ENCODE measurements at regions not wholly inside any gene's neighbourhood (a gene's known extent, or its start where the extent isn't known, plus 50 kb on each side); places are given as distances from the start of the nearest gene placed in this dataset.
"Not testable (repeated sequence)": the region's sequence is repeated elsewhere in the genome, so short reads cannot be mapped to it uniquely, and the experiment has no call there.

DNA sequence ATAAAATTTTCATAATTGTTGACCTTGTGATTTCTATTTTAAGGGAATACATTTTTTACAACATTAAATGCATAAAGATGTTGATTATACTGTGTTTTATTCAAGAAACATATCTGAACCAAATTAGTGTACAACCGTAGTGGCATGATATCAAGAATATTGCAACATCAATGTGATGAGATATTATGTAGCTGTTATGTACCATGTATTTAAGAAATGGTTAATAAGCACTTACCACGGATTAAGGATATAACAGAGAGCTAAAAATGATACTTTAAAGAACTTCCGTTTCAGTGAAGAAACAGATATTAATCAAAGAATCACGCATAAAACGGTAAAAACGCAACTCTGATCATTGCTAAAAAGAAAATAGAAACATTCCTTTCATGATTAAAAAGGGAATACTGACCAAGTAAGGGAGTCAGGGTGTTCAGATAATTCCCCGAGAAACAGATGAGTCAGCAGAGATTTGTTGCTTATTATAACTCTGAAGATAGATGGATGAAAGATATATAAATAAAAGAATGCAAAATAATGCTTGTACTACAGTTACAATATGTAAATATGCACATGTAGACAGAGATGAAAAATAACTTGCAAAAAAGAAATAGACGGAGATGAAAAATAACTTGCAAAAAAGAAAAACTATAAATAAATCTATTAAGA is 281.9 kb upstream of the MAF start:
- DNase-seq: no peak

DNA sequence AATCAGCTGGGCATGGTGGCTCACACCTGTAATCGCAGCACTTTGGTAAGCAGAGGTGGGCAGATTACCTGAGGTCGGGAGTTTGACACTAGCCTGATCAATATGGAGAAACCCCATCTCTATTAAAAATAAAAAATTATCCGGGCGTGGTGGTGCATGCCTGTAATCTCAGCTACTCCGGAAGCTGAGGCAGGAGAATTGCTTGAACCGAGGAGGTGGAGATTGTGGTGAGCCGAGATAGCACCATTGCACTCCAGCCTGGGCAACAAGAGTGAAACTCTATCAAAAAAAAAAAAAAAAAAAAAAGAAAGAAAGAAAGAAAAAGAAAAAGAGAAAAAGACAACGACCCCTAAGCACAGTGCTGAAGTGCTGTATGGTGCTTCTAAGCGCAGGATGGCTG is 280.6 kb upstream of the MAF start:
- DNase-seq: not testable (repeated sequence)

DNA sequence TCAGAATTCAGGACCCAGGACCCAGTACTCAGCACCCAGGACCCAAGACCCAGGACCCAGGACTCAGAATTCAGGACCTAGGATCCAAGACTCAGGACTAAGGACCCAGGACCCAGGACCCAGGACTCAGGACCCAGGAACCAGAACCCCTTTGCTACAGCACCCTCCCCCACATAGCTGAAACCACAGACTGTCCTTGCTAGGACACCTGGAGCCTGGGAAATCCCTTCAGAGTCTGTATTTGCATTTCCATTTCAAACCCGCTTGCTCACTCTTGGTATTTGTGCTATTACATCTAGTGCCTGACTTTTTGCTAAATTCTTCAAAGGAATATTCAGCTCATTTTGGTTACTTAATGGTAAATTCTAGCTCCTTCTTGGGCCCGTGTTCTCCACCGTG is 275.8 kb upstream of the MAF start:
- DNase-seq: no peak

DNA sequence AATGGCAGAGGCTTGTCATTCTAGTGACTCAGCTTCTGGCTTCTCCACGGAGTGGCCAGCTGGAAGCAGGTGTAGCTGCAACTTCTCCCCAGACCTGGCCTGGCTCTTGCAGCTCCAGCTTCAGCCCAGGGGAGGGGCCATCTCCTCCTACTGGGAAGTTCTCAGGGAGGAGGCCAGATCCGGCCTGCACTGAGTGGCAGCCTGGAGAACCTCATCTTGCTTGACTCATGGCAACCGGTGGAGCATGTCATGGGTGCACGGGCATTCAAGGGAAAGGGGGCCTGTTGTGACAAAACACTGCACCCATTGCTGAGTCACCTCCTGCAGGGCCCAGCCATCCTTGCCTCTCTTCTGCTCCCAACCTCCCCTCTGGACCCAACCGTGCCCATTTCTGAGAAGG is 273.9 kb upstream of the MAF start:
- DNase-seq: no peak

DNA sequence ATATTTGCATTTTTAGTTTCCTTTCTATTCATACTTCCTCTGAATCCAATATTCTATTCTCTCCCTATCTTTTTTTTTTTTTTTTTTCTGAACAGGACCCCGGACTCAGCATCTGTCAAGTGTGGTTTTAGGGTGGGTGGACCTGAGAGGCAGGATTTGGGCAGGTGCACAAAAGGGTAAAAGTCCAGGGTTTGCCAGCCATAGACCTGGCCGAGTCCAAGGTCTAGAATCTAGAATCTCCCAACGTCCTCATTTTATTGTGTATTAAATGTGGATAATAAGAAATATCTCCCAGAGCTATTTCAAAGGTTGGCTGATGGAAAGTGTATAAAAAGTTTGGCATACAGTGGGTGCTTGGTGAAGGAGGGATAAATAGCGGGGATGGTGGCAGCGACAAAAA is 273.3 kb upstream of the MAF start:
- no peak for DNase-seq

DNA sequence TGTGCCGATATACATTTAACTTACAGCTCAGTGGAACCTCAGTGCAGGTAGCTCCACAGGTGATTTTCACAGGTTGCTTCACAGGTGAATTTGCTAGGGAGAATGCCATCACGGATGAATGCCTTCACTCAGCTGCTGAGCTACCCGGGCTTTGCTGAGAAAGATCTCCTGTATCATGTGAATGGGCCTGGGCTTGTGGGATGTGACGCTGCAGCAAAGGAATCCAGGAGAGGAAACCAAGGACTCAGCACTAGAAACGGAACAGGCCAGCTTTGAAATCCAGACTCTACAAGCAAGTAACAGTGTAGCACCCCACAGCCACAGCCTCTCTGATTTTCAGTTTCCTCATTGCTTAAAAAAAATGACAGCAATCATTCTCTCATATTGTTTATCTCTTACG is 271.4 kb upstream of the MAF start:
- no peak for DNase-seq

DNA sequence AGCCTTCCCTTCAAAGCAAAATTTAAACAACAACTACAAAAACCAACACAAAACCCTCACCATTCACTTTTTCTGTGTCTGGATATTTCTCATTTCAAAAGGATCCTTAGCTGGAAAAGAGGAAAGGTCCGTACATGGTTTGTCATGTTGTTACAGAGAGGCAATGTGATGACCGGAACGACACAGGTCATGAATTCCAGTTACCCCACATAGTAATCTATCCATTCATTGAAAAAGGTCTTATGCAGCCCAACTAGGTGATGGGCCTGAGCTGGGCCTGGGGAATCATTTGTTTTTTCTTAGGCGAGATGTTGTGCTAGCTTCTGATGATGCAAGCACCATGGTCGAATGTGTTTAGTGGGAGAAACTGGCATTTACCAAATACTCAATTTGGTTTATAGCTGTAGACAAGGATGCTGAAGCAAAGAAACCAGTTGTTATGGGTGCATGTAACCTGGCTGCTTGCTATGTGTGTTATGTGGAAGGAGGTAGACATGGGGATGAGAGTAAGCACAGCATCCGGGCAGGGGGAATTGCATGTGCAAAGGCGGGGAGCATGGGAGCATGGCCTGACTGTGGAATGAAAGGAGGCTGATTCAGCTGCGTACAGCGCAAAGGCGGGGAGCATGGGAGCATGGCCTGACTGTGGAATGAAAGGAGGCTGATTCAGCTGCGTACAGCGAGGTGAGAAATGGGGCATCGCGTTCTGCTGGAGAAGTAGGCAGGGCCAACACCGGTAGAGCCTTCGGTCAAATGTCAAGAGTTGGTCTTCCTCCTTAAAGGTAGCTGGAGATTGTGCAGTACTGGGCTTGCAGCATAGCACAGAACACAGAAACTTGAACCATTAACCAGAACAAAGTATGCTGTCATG is 269.7 kb upstream of the MAF start:
- no peak for DNase-seq

DNA sequence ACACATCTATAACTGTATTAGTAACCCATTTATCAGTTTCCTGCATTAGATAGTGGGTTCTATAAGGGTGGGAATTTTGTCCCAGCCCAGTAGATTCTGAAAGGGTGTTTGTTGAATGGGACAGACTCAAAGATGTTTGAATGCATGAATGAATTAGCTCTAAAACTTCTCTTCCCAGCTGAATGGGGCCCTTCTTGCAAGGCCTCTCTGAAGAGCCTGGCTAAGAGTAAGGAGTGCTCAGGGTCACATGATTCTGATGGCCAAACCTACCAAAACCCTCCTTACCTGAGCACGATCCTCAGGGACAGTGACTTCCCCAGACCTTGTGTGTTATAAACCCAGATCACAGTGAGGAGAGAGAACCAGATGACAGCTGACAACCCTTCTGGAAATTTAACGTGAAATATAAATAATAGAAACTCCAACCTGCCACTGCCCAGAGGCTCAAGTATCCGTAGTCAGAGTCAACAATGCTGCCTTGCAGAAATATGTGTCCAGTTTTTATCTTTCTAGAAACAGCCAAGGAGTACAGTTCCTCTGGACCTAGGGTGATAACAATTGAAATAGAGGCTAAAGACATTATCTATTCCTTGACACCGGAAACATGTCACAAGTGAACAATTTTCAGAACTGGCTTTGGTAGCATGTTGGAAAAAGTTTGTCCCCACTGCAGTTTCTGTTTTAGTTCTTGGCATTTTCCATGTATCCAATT is 268.9 kb upstream of the MAF start:
- no peak for DNase-seq

DNA sequence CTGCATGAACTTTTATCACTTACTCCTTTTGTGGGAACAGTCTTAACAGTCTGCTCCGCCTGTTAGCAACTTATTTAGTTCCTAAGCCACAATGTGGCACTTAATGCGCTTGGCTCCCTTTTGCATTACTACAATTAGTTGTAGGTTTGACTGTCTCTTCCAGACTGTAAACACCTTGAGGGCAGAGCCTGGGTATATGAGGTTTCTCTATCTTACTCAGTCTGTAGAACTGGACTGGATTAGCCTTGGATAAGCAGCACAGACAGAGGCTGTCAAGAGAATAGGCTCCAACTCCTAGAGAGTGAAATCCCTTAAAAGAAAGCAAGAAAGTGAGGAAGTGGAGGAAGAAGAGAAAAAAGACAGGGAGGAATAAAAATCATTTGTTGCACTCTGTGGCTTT is 268.3 kb upstream of the MAF start:
- no peak for DNase-seq

DNA sequence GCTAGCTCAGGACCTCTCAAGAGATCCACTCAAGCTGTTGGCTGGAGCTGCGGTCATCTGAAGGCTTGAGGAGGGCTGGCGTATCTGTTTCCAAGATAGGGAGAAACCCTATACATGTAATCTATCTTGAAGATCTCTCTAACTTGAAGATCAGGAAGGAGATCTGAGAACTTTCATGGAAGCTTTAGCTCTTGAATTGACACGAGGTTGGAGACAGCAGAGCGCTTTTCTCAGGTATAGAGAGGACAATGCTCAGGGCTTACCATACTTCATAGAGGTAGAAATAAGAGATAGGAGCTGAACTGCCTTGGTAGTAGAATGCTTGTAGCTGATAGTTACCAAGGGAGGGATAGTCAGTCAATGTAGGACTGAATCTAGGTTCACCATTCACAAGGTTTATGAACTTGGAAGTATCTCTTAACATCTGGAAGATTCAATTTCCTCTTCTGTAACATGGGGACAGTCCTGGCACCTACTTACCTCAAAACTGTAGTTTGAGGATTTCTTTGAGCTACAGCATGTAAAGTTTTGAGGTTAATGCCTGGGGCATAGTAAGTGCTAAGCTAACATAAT is 267.0 kb upstream of the MAF start:
- no peak for DNase-seq

DNA sequence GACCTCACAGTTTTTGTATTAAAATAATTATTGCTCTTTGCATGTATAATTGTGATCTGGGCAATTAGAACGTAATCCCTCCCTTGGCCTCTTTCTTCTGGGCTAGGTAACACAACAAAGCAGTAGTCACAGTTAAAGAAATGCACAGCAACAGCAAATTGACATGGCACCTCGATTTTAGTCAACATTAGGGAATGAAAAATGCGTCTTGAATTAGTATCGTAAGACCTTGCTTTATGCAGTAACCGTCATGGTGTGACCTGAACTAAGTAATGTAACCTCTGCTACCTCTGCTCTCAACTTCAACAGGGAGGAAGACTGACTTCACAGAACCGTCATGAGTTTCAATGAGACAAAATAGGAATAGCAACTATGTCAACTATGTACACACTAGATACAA is 265.4 kb upstream of the MAF start:
- DNase-seq: no peak

DNA sequence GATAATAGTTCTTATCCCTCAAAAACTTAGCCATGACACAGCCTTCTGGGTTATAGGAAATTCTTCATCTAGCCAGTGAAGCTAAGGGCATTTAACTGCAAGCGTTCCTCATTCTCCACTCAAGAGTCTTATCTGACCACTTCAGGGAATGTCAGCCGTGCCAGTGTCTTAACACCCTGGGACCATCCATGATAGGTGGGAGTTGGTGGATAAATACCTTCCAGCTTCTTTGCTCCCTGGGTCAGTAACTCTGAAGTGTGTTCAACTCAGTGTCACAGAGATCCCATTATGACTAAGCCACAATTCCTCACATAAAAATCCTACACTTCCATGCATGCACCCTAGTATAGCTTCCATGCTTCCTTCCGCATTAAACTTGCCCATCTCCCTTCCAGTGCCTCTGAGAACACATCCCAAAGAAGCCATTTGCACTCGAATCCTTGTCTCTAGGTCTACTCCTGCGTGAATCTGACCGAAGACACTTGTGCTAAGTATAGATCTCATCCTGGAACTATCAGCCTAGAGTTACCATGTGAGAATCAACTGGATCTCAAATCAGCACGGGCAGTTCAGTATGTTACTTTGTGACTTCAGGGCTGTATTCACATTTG is 264.3 kb upstream of the MAF start:
- DNase-seq: no peak

DNA sequence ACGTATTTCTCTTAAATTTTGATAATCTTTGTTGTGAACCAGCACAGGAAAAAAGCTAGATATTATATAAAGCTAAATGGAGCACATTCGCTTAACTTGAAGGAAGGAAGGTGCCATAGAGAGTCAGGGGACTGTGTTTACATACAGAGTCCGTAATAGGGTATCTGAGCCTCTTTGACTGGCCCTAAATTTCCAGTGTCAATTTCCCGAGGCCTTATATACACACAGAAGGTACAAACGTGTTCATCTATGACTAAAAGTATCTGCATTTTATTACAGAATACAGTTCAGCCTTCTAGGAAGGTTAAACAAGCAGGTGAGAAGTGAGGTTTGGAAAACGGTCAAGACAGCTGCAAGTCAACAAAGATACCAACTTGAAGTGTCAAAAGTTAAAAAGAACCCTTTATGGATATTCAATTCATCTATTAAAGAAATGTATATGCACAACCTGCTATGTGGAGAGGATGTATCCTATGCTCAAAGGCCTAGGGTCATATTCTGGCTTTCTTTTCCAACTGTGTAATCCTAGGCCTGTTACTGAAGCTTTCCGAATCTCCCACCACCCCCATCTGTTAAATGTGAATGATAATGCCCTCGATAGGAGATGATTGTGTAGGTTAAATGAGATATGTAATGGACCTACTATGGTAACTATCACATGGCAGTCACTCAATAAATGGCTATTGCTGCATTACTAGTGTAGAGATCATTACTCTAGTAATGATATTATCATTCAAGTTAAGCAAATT is 263.7 kb upstream of the MAF start:
- DNase-seq: no peak

DNA sequence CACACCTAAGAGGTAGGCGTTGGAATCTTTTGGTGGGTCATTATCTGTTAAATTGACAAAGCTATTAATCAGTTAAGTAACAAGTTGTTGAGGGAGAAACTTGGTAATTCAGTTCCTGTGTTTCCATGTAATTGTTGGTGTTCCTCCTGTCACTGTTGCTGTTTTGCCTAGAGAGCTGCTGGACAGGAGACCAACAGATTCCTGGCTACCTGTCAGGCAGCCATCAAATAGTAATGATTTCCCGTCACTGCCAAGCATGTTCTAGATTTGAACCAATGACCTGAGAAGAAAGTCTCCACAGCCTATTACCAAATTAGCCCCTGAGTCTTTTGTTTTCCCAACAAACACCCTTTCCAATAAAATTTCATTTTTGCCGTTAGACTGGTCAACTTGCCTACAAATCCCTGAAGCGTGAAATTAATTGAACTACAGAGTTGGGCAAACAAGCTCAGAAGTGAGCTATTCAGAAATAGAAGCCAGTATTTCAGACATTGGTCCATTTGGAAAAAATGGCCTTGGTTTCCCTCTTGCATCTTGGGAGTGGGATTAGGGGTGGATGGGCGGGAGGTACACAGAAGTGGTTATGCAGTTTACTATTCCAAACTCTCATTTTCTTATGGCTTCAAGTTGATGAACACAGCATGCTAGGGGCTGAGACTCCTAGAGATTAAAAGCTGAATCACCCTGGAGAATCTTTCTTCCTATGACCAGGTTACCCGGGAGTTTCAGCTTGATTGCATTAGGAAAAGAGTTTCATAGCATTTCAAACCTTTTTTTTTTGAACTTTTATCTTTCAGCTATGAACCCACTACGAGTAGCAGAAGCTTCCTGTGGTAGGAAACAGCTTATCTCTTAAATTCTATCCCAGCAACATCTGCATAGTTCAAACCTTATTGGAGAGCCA is 262.8 kb upstream of the MAF start:
- DNase-seq: no peak

DNA sequence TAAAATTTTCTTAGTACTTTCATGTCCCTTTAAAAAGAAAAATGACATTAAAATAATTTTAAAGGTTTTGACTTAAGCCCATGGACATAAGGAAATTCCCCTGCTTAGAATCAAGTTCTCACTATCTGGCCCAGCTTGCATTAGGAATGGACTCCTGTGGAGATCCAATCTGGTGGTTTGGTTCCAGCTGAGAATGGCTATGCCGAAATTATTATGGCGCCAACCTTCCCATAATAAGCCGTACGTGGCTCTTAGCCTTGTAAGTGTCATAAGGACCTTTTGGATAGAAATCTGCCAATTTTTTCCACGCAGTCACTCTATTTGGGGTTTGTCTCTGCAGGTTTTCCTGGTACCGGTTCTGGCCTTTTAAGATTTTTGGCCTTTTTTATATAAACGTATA is 262.1 kb upstream of the MAF start:
- no peak for DNase-seq

DNA sequence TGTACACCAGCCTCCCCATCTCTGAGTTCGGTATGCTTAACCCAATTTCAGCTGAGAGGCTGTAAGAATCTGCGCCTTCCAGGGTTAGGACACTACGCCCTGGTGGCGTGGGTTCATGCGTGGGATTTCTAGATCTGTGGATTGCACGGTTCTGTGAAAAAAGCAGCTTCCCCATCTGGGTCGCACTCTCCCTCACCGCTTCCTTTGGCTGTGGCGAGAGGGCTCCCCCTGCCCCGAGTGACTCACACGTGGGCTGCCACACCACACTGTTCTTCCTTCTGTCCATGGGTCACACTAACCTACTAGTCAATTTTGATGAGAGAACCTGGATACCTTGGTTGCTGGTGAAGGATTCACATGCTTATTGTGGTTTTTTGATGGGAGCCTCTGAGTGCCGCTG is 256.0 kb upstream of the MAF start:
- DNase-seq: no peak

DNA sequence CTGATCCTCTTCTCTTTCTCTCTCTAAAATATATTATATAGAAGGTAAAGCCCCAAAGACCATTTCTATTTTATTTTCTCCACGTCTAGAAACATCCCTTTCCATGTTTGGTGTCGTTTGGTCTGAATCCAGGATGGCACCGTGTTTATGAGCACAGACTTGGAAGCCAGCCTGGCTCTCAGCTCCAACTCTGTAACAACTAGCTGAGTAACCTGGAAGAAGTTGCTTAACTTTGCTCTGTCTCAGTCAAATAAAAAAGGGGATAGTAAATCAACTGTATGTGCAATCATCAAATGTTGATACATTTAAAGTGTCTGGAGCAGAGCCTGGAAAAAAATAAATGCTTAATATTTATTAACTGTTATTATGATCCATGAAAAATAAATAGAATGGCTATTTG is 249.8 kb upstream of the MAF start:
- no peak for DNase-seq

DNA sequence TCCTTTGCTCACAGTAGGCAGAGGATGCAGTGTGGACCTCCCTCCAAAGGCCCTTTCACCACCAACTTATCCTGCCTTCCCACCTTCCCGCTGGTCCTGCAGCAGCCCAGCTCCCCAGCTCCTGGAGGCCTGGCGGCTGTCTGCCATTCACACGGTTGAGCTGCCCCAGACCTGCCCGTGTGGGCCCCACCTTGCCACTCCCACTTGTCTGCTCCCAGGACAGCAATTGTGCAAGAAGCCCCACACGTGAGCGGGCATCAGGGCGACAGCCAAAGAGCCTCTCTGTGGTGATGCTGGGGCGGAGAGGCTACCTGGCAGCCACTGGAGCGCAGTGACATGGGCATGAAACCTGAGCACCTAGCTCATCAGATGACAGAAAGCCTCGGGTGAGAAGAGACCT is 248.6 kb upstream of the MAF start:
- no peak for DNase-seq

DNA sequence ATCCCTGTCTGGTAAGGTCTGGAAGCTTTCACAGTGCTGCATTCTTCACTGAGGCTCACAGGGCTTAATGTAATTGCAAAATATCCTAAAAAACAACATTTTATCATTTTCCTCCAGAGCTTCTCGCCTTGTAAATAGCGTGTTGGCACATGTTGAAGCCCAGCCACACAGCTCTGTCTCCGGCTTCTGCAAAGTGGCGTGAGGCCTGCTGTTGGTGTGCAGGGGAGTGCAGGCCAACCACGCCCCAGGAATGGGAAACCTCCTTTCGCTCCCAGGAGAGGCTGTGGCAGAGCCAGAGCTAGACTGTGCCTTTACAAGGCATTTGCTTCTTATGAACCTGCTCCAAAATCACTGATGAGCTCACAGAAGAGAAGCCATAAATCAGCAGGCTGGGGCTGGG is 248.2 kb upstream of the MAF start:
- DNase-seq: no peak

DNA sequence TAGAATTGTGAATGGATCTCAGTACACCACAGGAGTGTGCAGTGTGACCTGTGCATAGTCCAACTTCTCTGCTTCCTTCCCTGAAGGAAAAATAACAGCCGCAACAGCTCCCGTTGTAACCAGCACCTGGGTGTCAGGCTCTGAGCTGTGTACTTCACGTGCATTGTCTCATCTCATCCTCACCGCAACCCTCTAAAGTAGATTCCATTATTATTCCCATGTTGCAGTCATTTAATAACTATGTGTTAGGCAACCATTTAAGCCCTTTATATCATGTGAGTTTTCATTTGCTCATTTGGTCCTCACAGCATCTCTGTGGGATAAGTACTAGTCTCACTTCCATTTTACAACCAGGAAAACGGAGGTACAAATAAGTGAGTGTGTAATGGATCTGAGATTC is 247.0 kb upstream of the MAF start:
- no peak for DNase-seq

DNA sequence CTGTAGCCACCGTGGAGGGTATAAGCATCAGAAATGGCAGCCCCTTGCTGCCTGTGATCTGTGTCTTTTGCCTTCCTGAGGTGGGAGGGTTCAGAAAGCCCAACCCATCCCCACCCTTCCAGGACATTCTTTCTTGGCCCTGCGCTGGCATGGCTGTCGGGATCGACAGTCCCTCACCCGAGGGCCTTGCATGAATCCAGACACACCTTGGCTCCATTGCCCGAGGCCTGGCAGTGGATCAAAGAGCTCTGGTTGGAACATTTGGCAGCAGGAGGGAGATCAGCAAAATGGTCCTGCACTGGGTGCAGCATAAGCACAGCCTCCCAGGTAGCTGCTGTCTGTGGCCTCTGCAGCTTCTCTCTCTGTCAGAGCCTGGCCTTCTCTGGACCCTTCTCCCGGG is 246.6 kb upstream of the MAF start:
- no peak for DNase-seq
